HG03571 (cell line): ENCODE measurements at regions not wholly inside any gene's neighbourhood (a gene's known extent, or its start where the extent isn't known, plus 50 kb on each side); places are given as distances from the start of the nearest gene placed in this dataset.

Experiments
- ATAC-seq: cut with Tn5 transposase; IDR thresholded peaks from one replicate; pipeline ENCODE4 v1.9.1; 2021; ENCODE audit not compliant: unreplicated experiment

DNA sequence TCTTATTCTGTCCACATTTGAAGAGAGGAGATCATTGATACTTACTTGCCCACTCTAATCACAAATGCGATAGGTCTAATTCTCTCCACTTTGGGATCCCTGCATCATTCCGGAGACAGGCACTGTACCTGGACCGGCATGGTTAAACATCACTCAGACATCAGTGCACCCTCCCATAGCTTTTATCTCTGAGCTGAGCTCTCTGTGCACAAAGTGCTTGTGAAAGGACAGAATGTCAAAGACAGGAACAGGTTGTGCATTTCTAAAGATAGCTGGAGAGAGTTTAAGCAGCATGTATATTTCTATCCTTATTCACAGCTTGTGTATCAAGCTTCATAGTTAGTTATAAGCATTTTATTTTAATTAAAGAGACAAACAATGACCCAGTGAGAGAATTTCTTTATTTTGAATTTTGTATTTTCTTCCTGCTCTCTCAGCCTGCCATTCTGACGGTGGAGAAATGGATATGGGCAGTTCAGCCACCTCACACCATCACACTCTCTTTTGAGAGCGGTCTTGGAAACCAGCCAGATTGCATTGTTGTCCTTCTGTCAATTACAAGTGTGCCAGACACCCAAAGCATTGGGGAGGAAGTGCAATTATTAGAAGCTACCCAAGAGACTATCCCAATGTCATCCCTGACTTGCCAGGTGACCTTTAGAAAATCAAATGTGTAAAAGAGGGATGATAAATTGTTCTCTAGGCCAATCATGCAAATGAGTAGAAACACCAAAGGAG is 65.2 kb upstream of the CHL1 start:
- no peak for ATAC-seq

DNA sequence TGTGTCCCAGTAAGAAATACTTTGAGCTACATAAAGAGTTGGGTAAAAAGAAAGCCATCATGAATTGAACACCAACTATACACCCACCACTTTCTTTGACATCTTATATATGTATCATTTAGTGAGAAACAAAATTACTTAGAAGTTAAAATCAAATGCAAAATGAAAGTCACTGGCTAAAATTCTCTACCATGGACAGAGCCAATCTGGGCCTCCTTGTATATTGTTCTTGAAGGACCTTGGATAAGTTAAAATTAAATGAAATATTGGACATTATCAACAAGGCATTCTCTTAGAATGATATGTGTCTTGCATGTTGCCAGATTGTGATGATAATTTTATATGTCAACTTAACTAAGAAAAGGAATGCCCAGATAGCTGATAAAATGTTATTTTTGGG is 64.2 kb upstream of the CHL1 start:
- ATAC-seq: no peak

DNA sequence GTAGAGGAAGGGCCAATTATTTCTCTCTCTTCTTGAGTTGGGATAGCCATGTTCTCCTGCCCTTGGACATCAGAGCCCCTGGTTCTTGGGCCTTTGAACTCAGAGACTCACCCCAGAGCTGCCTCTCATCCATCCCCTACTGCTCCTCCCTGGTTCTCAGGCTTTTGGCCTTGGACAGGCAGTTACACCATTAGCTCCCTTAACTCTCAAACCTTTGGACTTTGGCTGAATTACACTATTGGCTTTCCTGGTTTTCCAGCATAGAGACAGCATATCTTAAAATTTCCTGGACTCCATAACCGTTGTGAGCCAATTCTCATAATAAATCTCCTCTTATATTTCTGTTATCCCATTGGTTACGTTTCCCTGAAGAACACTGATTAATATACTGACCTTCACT is 63.7 kb upstream of the CHL1 start:
- no peak for ATAC-seq

DNA sequence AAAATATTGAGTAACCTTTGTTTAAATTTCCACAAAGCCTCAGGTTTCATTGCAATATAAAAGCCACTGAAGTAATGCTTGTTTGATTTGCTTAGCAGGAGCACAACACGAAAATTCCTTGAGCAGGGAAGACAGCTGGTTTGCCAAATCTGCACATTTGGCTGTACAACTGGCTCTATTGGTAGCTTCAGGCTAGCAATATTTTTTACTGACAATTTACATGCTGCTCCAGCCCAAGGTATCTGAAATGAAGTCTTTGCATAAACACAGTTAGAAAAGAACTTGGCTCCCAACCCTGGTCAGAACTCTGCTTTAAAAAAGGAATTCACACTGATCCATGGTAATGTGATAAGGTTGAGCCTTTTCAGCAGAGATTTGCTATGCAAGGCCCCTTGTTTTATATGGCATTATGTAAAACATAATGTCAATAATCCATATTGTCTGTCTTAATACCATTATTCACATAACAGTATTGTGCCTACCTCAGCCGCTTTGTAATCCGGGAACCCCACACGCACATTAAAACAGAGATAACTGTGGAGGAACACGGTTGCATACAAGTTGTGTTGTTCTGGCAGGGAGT is 55.7 kb upstream of the CHL1 start:
- no peak for ATAC-seq
